PC-9 (cell line): ENCODE measurements at regions not wholly inside any gene's neighbourhood (a gene's known extent, or its start where the extent isn't known, plus 50 kb on each side); places are given as distances from the start of the nearest gene placed in this dataset.

ENCODE experiments used
- EZH2 ChIP-seq: fragments of 200-600 bp; sonication (generic); IDR thresholded peaks from 2 replicates; pipeline ENCODE4 v1.8.0; 2017; ENCODE audit warnings: antibody characterized with exemption, low read depth
- TF ChIP-seq, protein P1 (sequence below): fragments of 200-600 bp; sonication (generic); conservative IDR thresholded peaks from 2 replicates; pipeline ENCODE4 v1.6.1; 2017; ENCODE audit warnings: mixed run types, antibody characterized with exemption, mild to moderate bottlenecking, moderate library complexity

DNA sequence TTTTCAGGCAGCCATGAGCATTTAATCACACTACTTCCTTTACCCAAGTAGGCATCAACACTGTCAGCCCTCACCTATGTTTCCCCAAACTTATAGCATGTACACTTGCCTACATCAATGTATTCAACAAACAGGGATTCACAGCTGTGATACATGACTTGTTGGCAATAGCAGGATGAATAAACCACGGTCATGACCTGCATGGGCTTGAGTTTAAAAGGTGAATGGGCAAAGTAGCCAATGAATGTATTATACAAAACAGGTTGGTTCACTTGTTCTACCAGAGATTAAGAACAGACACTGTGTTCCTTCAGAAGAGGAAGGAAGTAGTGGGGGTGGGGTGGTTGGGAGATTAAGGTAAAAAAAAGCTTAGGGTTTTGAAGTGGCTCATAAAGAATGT lies 861.9 kb upstream of the SEMA6D start:
- TF ChIP-seq, protein P1, sequence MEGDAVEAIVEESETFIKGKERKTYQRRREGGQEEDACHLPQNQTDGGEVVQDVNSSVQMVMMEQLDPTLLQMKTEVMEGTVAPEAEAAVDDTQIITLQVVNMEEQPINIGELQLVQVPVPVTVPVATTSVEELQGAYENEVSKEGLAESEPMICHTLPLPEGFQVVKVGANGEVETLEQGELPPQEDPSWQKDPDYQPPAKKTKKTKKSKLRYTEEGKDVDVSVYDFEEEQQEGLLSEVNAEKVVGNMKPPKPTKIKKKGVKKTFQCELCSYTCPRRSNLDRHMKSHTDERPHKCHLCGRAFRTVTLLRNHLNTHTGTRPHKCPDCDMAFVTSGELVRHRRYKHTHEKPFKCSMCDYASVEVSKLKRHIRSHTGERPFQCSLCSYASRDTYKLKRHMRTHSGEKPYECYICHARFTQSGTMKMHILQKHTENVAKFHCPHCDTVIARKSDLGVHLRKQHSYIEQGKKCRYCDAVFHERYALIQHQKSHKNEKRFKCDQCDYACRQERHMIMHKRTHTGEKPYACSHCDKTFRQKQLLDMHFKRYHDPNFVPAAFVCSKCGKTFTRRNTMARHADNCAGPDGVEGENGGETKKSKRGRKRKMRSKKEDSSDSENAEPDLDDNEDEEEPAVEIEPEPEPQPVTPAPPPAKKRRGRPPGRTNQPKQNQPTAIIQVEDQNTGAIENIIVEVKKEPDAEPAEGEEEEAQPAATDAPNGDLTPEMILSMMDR = no peak
- no peak for TF ChIP-seq EZH2
